ENCODE measurements at regions not wholly inside any gene's neighbourhood (a gene's known extent, or its start where the extent isn't known, plus 50 kb on each side); places are given as distances from the start of the nearest gene placed in this dataset.

DNA sequence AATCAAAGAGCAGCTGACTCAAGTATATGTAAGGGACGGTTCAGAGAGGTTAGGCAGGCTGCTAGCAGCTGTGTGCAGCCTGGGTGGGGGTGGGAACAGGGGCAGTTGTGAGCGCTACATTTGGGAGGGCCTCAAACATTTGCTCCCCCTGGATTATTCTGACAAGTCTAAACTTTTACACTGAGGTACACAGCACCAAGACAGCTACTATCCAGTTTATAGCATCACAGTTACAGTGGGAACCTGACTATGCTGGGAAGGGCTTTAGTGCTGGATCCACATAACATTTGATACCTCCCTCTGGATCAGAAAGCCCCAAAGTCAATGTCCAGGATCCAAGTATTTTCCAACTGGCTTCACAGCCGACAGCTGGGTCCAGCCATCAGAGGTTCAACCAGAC, 55.8 kb upstream of the GIMD1 start:
- Histone ChIP-seq H3K4me1 (no peaks in the 10 kb centered on the region), H3K4me3 (no peak overlapping the region), H3K9me3 (no peaks in the 10 kb centered on the region), H3K36me3 (no peaks in the 10 kb centered on the region), H3K27ac (no peak overlapping the region), H3K27me3 (peaks cover 0 to 2% (median 0%) of the 10 kb centered on the region in 9 donors)
- DNase-seq (no peak), ATAC-seq (no peak)
- intact Hi-C loops (cut with DNase I) = no loop called here
- WGBS, 4 donors = 73 to 86% (median 81%) methylated on average over 3 of the region's 3 CpGs
- TF ChIP-seq, protein P1, sequence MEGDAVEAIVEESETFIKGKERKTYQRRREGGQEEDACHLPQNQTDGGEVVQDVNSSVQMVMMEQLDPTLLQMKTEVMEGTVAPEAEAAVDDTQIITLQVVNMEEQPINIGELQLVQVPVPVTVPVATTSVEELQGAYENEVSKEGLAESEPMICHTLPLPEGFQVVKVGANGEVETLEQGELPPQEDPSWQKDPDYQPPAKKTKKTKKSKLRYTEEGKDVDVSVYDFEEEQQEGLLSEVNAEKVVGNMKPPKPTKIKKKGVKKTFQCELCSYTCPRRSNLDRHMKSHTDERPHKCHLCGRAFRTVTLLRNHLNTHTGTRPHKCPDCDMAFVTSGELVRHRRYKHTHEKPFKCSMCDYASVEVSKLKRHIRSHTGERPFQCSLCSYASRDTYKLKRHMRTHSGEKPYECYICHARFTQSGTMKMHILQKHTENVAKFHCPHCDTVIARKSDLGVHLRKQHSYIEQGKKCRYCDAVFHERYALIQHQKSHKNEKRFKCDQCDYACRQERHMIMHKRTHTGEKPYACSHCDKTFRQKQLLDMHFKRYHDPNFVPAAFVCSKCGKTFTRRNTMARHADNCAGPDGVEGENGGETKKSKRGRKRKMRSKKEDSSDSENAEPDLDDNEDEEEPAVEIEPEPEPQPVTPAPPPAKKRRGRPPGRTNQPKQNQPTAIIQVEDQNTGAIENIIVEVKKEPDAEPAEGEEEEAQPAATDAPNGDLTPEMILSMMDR (IDR thresholded peaks at IDR 0.05) = no peak
- TF ChIP-seq POLR2A (IDR thresholded peaks at IDR 0.05) = no peak

- peaks cover 0 to 5% (median 0%) of the 10 kb centered on the region in 9 donors for H3K27me3 ChIP-seq
- ATAC-seq (no peak), DNase-seq (no peak)
- no peaks in the 10 kb centered on the region for H3K9me3 ChIP-seq
- H3K27ac ChIP-seq = no peak overlapping the region
- H3K36me3 ChIP-seq = no peaks in the 10 kb centered on the region
- TF ChIP-seq, protein P1 (IDR thresholded peaks at IDR 0.05) = no peak
- no peak for TF ChIP-seq POLR2A (IDR thresholded peaks at IDR 0.05)
- no peak overlapping the region for H3K4me3 ChIP-seq
- intact Hi-C loops (cut with DNase I) = no loop called here
- H3K4me1 ChIP-seq = no peaks in the 10 kb centered on the region
Observed at GRCh38 chr4:106423791-106424190, 55.2 kb upstream of the GIMD1 start.

GRCh38 chr4:106422766-106423165, 54.2 kb upstream of the GIMD1 start:
- WGBS, 4 donors = 50 to 80% (median 72%) methylated on average over 1 of the region's 1 CpG
- Histone ChIP-seq H3K9me3 (no peaks in the 10 kb centered on the region), H3K27ac (no peak overlapping the region), H3K36me3 (no peaks in the 10 kb centered on the region), H3K27me3 (peaks cover 0 to 5% (median 0%) of the 10 kb centered on the region in 9 donors), H3K4me3 (no peak overlapping the region), H3K4me1 (no peaks in the 10 kb centered on the region)
- no peak for TF ChIP-seq POLR2A (IDR thresholded peaks at IDR 0.05)
- TF ChIP-seq, protein P1 (IDR thresholded peaks at IDR 0.05) = no peak
- ATAC-seq (no peak), DNase-seq (no peak)
- intact Hi-C loops (cut with DNase I) = no loop called here

DNA sequence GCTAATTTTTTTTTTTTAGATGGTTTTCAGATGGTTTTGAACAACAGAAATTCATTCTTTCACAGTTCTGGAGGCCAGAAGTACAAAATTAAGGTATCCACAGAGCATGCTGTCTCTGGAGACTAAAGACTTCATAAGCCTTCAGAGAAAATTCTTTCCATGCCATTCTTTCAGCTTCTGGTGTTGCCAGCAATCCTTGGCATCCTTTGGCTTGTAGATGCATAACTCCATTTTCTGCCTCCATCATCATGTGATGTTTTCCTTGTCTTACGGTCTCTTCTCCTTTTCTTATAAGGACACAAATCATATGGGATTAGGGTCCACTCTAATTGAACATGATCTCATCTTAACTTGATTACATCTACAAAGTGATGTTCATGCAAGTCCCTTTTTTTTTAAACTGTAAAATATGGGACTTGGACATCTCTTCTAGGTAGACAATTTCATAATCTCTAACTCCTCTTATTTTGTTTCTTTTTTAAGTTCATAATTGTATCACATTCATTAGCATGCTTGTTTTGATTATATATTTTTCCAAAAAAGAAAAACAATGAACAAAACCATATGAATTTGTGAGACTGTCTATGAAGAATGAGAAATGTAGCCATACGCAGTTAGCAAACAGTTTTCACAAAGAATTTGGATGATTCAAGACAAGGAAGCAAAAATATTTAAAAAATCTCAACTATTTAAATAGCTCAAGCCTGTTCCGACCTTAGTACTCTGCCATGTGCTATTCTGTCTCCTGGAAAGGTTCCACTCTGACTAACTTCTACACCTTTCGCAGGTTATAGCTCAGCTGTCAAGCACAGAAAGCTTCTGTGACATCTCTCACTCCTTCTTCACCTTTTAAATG, 53.1 kb upstream of the GIMD1 start:
- peaks cover 0 to 5% (median 0%) of the 10 kb centered on the region in 9 donors for H3K27me3 ChIP-seq
- no peak for DNase-seq
- intact Hi-C loops (cut with DNase I) = no loop called here
- WGBS, 4 donors = 51 to 59% (median 56%) methylated on average over 4 of the region's 4 CpGs
- no peaks in the 10 kb centered on the region for H3K36me3 ChIP-seq
- no peaks in the 10 kb centered on the region for H3K4me1 ChIP-seq
- TF ChIP-seq POLR2A (IDR thresholded peaks at IDR 0.05) = no peak
- TF ChIP-seq, protein P1 (IDR thresholded peaks at IDR 0.05) = no peak
- no peak for ATAC-seq
- H3K9me3 ChIP-seq = no peaks in the 10 kb centered on the region
- H3K27ac ChIP-seq = no peak overlapping the region
- no peak overlapping the region for H3K4me3 ChIP-seq
